ENCODE measurements at regions not wholly inside any gene's neighbourhood (a gene's known extent, or its start where the extent isn't known, plus 50 kb on each side); places are given as distances from the start of the nearest gene placed in this dataset.

DNA sequence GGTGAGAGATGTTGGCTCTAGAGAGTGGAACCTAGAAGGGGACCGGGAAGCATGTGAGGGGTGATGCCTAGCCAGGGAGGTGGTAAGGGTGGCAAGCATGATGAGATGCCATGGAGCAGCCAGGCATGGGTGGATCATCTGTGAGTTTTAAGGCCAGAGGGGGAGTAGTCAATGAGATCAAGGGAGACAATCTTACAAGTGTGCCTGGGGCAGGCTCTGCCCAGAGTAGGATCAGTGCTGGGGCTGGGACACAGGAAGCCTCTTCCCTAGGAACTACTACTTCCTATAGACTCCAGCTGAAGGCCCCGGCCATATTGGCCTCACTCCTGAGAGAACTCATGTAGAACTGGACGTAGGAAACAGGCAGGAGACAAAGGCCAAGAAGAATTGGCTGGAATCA lies 192.4 kb upstream of the CSF3R start (continued):
- TF ChIP-seq TCF12 (IDR thresholded peaks at IDR 0.05; ENCODE audit: low read depth, low read length): no peak
- no peak for TF ChIP-seq TAF1 (IDR thresholded peaks at IDR 0.05; ENCODE audit: low read depth, low read length)
- no peak for TF ChIP-seq NANOG (IDR thresholded peaks at IDR 0.05; ENCODE audit: insufficient read depth, low read depth, low read length, poor library complexity, severe bottlenecking)
- no peak for TF ChIP-seq MAFK (IDR thresholded peaks at IDR 0.05; ENCODE audit: low read depth, low read length)

All from H1 (cell line).